Karpas-422 (cell line): ENCODE measurements at regions not wholly inside any gene's neighbourhood (a gene's known extent, or its start where the extent isn't known, plus 50 kb on each side); places are given as distances from the start of the nearest gene placed in this dataset.

Experiments
- DNase-seq: peaks from one replicate; pipeline ENCODE4 v3.0.0-alpha.2; 2015
- H2AFZ ChIP-seq: fragments of 200-600 bp; sonication (generic); 2 replicates; pipeline ENCODE4 v1.6.1; 2014; ENCODE audit warnings: antibody characterized with exemption, low read length, mixed read lengths
- H3K27ac ChIP-seq: fragments of 200-600 bp; sonication (generic); 2 replicates; pipeline ENCODE4 v1.5.1; 2014; ENCODE audit warnings: mild to moderate bottlenecking, low read length, moderate library complexity
- H3K27me3 ChIP-seq: fragments of 200-600 bp; sonication (generic); 2 replicates; pipeline ENCODE4 v1.6.1; 2014; ENCODE audit warnings: low read length, mixed read lengths
- H3K36me3 ChIP-seq: fragments of 200-600 bp; sonication (generic); 2 replicates; pipeline ENCODE4 v1.6.1; 2014; ENCODE audit warnings: low read length, mixed read lengths; ENCODE audit not compliant: insufficient read depth
- H3K4me1 ChIP-seq: fragments of 200-600 bp; sonication (generic); 2 replicates; pipeline ENCODE4 v1.6.1; 2014; ENCODE audit warnings: mild to moderate bottlenecking, low read length, mixed read lengths
- H3K4me2 ChIP-seq: fragments of 200-600 bp; sonication (generic); 2 replicates; pipeline ENCODE4 v1.6.1; 2014; ENCODE audit warnings: low read length, low read depth, mild to moderate bottlenecking; ENCODE audit not compliant: poor library complexity, severe bottlenecking
- H3K4me3 ChIP-seq: fragments of 200-600 bp; sonication (generic); 2 replicates; pipeline ENCODE4 v1.5.1; 2014; ENCODE audit warnings: mild to moderate bottlenecking, antibody characterized with exemption, low read length, mixed read lengths
- H3K79me2 ChIP-seq: fragments of 200-600 bp; sonication (generic); 2 replicates; pipeline ENCODE4 v1.6.1; 2014; ENCODE audit warnings: mild to moderate bottlenecking, low read length, mixed read lengths
- H3K9ac ChIP-seq: fragments of 200-600 bp; sonication (generic); 2 replicates; pipeline ENCODE4 v1.6.0; 2014; ENCODE audit warnings: low read length
- H3K9me2 ChIP-seq: fragments of 200-600 bp; sonication (generic), shearing (Covaris generic); replicated peaks from 2 replicates; pipeline ENCODE4 v1.6.0; 2014; ENCODE audit warnings: mild to moderate bottlenecking, low read length, moderate library complexity; ENCODE audit not compliant: insufficient read depth
- H3K9me3 ChIP-seq: fragments of 300-700, 200-600 bp; sonication (generic); 2 replicates; pipeline ENCODE4 v1.6.1; 2014; ENCODE audit warnings: low read length, mixed read lengths
- H4K20me1 ChIP-seq: fragments of 200-600 bp; sonication (generic); 2 replicates; pipeline ENCODE4 v1.6.1; 2014; ENCODE audit warnings: mild to moderate bottlenecking, antibody characterized with exemption, low read length, low read depth; ENCODE audit not compliant: insufficient read depth

DNA sequence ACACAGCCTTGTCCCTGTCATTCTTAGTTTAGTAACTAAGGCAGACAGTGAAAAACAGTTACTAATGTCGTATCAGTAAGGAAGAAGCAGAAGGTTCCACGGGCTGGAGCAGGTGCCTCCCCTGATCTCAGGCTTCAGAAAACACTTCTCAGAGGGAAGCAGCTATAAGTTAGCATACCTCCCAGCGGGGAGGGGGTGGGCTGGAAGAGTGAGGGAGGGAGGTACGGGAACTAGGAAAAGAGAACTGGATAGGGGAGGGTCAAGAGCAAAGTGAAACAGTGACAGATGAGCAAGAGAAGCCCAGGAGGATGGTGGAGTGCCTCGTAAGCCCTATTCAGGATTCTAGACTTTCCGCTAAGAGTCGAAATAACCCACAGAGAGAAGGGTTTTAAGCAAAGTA is 186.3 kb upstream of the XYLT1 start:
- Histone ChIP-seq H3K79me2 (no peaks in the 10 kb centered on the region), H3K9me2 (no peaks in the 10 kb centered on the region), H4K20me1 (no peaks in the 10 kb centered on the region), H3K36me3 (no peaks in the 10 kb centered on the region), H2AFZ (no peak overlapping the region), H3K4me1 (no peaks in the 10 kb centered on the region), H3K9me3 (no peaks in the 10 kb centered on the region), H3K9ac (no peak overlapping the region), H3K27ac (no peak overlapping the region), H3K27me3 (no peaks in the 10 kb centered on the region), H3K4me3 (no peak overlapping the region), H3K4me2 (no peak overlapping the region)
- no peak for DNase-seq

DNA sequence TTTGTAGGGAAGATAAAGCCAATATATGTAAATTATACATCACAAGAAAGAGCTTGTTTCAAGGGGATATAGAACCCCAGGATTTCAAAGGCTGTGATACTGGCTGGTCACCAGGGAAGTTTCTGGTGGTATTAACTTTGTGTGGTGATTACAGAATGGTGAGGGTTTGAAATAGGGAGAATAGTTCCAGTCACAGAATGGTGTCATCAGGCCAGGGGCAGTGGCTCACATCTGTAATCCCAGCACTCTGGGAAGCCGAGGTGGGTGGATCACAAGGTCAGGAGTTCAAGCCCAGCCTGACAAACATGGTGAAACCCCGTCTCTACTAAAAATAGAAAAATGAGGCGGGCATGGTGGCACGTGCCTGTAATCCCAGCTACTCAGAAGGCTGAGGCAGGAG is 183.8 kb upstream of the XYLT1 start:
- H3K27me3 ChIP-seq, result no peaks in the 10 kb centered on the region
- no peak overlapping the region for H3K4me3 ChIP-seq
- no peaks in the 10 kb centered on the region for H3K4me1 ChIP-seq
- H2AFZ ChIP-seq, result no peak overlapping the region
- DNase-seq, result no peak
- H3K9ac ChIP-seq, result no peak overlapping the region
- no peak overlapping the region for H3K4me2 ChIP-seq
- no peaks in the 10 kb centered on the region for H3K9me3 ChIP-seq
- H3K79me2 ChIP-seq, result no peaks in the 10 kb centered on the region
- no peaks in the 10 kb centered on the region for H3K9me2 ChIP-seq
- no peaks in the 10 kb centered on the region for H4K20me1 ChIP-seq
- no peak overlapping the region for H3K27ac ChIP-seq
- no peaks in the 10 kb centered on the region for H3K36me3 ChIP-seq

DNA sequence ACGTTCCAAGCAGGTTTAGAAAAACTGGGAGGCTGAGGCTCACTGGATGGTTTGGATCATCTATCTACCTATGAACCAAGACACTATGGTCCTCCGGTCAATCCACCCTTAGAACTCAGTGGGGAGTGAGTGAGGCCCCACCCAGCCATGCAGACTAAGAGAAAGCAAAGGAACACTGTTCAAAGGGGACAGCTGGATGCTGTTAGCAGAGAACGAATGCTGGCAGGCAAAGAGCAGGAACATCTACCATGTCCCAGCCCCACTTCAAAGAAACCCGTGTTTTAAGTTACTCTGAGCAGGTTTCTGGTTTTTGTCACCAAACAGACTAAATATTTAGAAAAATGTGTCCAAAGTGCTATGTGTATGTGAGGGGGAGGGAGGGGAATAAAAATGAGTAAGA is 183.4 kb upstream of the XYLT1 start:
- Histone ChIP-seq H3K9ac (no peak overlapping the region), H3K9me3 (no peaks in the 10 kb centered on the region), H3K9me2 (no peaks in the 10 kb centered on the region), H3K27me3 (no peaks in the 10 kb centered on the region), H3K4me1 (no peaks in the 10 kb centered on the region), H3K27ac (no peak overlapping the region), H3K79me2 (no peaks in the 10 kb centered on the region), H4K20me1 (no peaks in the 10 kb centered on the region), H3K4me2 (no peak overlapping the region), H2AFZ (no peak overlapping the region), H3K36me3 (no peaks in the 10 kb centered on the region), H3K4me3 (no peak overlapping the region)
- no peak for DNase-seq

DNA sequence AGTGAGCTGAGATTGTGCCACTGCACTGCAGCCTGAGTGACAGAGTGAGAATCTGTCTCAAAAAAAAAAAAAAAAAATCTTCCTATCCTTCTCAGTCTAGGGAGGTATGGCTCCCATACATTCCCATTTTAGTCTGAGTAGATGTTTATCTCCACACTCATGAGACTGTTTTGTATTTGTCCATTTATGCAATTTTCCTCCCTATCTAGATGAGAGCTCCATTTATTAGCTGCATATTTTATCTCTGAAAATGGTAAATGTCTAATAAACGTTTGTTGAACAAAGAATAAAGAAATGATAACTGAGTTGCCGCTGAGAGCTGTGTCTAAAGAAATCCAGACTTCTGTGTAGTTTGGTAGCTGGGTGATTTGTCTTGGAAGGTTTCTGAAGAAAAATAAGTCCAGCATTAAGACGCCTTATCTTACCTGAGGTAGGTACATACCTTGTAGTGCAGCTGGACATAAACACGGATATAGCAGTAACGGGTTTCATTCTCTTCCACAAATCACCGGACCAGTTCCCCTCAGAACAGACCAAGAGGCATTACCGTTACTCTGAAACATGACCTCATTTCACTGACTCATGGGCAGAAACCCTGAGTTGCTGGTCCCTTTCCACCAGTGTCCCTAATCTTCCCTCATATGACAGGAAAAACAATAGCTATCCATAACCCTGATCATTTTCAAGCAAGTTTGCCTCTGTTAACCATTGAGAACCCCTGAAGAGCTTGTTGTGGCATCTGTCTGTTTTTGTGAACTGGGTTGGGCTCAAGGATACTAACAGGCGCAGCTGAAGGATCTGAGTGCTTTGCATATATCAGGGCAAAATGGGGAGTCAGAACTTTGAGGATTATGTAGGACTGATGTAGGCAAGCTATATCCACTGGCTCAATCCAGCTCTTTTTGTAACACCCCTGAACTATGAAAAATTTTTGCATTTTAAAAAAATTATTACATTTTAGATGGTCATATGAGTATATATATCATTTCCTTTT is 177.4 kb upstream of the XYLT1 start:
- no peaks in the 10 kb centered on the region for H4K20me1 ChIP-seq
- H2AFZ ChIP-seq, result no peak overlapping the region
- no peaks in the 10 kb centered on the region for H3K36me3 ChIP-seq
- no peak overlapping the region for H3K4me3 ChIP-seq
- H3K9ac ChIP-seq, result no peak overlapping the region
- no peaks in the 10 kb centered on the region for H3K9me3 ChIP-seq
- H3K4me2 ChIP-seq, result no peak overlapping the region
- H3K79me2 ChIP-seq, result no peaks in the 10 kb centered on the region
- H3K9me2 ChIP-seq, result no peaks in the 10 kb centered on the region
- H3K4me1 ChIP-seq, result no peaks in the 10 kb centered on the region
- H3K27me3 ChIP-seq, result no peaks in the 10 kb centered on the region
- DNase-seq, result no peak
- no peak overlapping the region for H3K27ac ChIP-seq

DNA sequence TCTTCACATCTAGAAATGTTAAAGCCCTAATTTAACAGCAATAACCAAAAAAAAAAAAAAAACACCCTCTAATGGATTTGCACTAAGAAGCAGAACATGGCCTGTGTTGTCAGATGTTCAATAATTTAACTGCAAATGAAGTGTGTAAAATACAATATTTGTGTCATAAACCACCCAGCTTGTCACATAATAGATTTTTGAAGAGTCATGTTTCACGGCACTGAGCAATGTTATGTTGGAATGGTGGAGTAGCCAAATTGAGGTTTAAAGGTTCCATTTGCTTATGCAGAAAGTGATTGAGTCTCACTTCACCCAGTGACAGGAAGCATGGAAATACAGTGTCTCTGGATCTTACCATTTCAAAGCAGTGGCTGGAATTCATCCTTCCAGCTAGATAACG is 173.2 kb upstream of the XYLT1 start:
- Histone ChIP-seq H3K36me3 (no peaks in the 10 kb centered on the region), H3K27me3 (no peaks in the 10 kb centered on the region), H3K9ac (no peak overlapping the region), H3K4me2 (no peak overlapping the region), H3K27ac (no peak overlapping the region), H2AFZ (no peak overlapping the region), H3K79me2 (no peaks in the 10 kb centered on the region), H3K4me3 (no peak overlapping the region), H3K9me2 (no peaks in the 10 kb centered on the region), H3K9me3 (no peaks in the 10 kb centered on the region), H4K20me1 (no peaks in the 10 kb centered on the region), H3K4me1 (no peaks in the 10 kb centered on the region)
- no peak for DNase-seq

DNA sequence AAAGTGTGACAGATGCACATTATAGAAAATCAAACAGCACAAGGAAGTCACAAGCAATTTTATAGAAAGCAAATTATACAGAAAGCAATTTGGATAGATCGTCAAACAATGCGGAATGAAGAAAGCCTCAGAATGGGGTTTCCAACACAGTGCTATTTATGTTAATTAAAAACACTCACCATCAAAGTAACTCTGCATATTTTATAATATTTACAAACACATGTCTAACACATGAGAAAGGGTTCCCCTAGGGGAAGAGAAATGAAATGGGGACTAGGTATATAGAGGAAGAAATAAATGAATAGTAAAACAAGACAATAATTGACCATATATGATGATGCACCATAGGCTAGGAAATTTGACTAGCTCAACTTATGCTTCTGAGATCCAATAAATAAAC is 171.2 kb upstream of the XYLT1 start:
- Histone ChIP-seq H3K4me2 (no peak overlapping the region), H3K9me3 (no peaks in the 10 kb centered on the region), H2AFZ (no peak overlapping the region), H3K4me1 (no peaks in the 10 kb centered on the region), H3K4me3 (no peak overlapping the region), H3K9me2 (no peaks in the 10 kb centered on the region), H3K9ac (no peak overlapping the region), H3K27ac (no peak overlapping the region), H3K79me2 (no peaks in the 10 kb centered on the region), H4K20me1 (no peaks in the 10 kb centered on the region), H3K36me3 (no peaks in the 10 kb centered on the region), H3K27me3 (no peaks in the 10 kb centered on the region)
- no peak for DNase-seq

DNA sequence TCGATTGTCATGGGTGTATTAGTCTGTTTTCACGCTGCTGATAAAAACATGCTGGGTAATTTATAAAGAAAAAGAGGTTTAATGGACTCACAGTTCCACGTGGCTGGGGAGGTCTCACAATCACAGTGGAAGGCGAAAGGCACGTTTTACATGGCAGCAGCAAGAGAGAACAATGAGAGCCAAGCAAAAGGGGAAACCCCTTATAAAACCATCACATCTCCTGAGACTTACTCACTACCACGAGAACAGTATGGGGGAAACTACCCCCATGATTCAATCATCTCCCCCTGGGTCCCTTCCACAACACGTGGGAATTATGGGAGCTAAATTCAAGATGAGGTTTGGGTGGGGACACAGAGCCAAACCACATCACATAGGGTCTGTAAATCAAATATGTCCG is 167.4 kb upstream of the XYLT1 start:
- Histone ChIP-seq H3K79me2 (no peaks in the 10 kb centered on the region), H3K27ac (no peak overlapping the region), H3K4me3 (no peak overlapping the region), H3K9me3 (no peaks in the 10 kb centered on the region), H3K4me1 (no peaks in the 10 kb centered on the region), H3K9me2 (no peaks in the 10 kb centered on the region), H3K36me3 (no peaks in the 10 kb centered on the region), H3K4me2 (no peak overlapping the region), H3K9ac (no peak overlapping the region), H2AFZ (no peak overlapping the region), H4K20me1 (no peaks in the 10 kb centered on the region), H3K27me3 (no peaks in the 10 kb centered on the region)
- no peak for DNase-seq

DNA sequence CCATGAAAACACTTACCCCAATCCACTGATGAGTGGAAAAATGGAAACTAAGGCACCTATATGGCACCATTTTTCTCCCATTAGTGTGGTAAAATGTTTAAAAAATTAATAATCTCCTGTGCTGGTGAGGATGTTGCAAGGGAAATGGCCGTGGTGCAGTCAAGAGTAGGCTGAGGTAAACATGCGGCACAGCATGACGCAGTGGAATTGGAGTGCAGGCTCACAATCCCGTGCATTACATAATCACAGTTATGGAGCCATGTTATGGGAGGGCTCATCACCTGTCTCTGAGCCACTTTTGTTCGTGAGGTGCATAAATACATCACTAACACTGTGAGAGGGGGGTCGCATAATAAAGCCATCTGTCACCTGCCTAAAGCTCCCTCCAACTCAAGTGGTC is 164.4 kb upstream of the XYLT1 start:
- Histone ChIP-seq H3K27ac (no peak overlapping the region), H2AFZ (no peak overlapping the region), H3K4me2 (no peak overlapping the region), H4K20me1 (no peaks in the 10 kb centered on the region), H3K9me3 (no peaks in the 10 kb centered on the region), H3K79me2 (no peaks in the 10 kb centered on the region), H3K27me3 (no peaks in the 10 kb centered on the region), H3K9me2 (no peaks in the 10 kb centered on the region), H3K36me3 (no peaks in the 10 kb centered on the region), H3K4me1 (no peaks in the 10 kb centered on the region), H3K9ac (no peak overlapping the region), H3K4me3 (no peak overlapping the region)
- no peak for DNase-seq
